HG02798 (cell line): ENCODE measurements at regions not wholly inside any gene's neighbourhood (a gene's known extent, or its start where the extent isn't known, plus 50 kb on each side); places are given as distances from the start of the nearest gene placed in this dataset.

Experiments
- ATAC-seq: cut with Tn5 transposase; IDR thresholded peaks from one replicate; pipeline ENCODE4 v1.9.1; 2021; ENCODE audit warnings: mild to moderate bottlenecking; ENCODE audit not compliant: unreplicated experiment, poor library complexity

DNA sequence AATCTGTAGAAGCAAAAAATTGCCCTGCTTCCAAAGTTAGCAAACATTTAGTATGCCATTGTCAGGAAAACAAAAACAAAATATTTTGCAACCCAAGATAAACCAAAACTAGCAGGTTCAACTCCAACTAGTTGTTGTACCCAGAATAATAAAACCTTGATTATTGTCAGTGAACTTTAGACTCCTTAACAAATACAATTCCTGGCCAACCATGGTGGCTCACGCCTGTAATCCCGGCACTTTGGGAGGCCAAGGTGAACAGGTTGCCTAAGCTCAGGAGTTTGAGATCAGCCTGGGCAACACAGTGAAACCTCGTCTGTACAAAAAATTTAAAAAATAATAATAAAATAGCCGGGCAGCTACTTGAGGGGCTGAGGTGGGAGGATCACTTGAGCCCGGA lies 53.6 kb upstream of the EPCAM start:
- ATAC-seq, result no peak

DNA sequence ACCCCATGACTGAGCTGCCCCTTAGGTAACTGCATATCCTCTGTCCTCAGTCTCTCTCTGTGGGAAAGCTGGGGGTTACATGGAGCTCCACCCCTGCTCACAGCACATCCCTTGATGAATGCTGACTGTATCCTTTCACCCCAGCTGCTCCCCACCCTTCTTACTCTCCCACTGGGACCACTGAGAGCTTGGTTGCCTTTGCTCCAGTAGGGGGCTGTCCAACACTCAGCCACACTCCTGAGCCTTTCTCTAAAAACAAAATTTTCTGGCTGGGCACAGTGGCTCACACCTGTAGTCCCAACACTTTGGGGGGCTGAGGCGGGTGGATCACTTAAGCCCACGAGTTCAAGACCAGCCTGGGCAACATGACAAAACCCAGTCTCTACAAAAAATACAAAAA lies 55.4 kb upstream of the EPCAM start:
- ATAC-seq, result no peak

DNA sequence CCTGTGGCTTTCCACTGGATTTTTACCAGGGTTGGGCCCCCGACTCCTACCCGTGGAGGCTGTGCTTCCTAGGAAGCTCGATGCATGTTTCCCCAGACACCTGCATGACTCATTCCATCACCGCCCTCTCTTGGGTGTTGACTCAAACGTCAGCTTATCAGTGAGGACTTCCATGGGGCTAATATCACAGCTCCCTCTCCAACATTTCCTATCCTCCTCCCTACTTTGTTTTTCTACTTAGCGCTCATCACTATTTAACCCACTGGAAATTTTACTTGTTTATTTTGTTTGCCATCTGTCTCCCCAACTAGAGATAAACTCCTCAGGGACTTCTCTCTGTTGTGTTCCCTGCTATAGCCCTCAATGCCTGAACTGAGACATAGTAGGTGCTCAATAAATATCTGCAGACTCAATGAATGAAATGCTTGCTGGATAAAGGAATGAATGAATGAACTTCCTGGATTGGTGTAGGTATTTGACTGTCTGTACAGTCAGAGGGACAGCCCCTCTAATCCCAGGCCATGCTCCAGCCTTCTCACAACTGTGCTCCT lies 55.9 kb upstream of the EPCAM start:
- no peak for ATAC-seq

DNA sequence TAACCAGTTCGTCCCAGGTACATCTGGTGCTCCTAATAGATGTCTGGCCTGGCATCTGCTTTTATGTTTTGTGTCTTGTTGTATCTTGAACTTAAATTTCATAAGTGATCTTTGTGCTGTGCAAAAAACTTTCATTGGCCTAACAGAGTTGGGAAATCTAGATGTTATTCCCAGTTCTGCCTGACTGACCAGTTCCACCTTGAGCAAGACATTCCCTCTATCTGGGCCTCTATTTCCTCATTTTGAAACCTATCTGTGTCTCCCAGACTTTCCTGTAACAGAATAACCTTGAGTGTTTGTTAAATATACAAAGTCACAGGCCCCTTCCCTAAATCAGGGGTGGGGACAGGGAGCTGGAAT lies 56.6 kb upstream of the EPCAM start:
- no peak for ATAC-seq

DNA sequence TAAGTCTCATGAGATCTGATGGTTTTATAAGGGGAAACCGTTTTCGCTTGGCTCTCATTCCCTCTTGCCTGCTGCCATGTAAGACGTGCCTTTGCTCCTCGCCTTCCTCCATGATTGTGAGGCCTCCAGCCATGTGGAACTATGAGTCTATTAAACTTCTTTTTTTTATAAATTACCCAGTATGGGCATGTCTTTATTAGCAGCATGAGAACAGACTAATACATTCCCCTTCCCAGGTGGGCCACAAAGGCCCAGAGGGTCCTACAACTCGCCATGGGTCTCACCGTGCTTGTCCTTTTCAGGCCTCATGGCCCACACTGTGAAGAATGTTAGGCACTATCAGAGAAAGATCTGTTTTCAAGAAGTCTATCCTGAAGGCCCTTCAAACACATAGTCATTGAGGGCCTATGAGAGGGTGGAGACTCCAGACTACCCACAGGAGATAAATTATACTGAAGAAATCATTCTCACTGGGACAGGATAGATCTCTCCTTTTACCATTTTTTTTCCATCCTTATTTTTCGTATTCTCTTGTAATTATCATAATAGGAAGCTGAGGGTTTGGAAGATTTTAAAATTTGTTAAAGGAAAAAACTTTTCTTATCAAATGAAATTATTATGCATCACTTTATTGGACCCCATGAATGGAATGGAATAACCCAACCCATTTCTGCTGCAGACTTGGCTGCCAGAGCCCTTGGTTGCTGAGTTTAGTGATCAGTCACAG lies 57.2 kb upstream of the EPCAM start:
- ATAC-seq, result no peak

DNA sequence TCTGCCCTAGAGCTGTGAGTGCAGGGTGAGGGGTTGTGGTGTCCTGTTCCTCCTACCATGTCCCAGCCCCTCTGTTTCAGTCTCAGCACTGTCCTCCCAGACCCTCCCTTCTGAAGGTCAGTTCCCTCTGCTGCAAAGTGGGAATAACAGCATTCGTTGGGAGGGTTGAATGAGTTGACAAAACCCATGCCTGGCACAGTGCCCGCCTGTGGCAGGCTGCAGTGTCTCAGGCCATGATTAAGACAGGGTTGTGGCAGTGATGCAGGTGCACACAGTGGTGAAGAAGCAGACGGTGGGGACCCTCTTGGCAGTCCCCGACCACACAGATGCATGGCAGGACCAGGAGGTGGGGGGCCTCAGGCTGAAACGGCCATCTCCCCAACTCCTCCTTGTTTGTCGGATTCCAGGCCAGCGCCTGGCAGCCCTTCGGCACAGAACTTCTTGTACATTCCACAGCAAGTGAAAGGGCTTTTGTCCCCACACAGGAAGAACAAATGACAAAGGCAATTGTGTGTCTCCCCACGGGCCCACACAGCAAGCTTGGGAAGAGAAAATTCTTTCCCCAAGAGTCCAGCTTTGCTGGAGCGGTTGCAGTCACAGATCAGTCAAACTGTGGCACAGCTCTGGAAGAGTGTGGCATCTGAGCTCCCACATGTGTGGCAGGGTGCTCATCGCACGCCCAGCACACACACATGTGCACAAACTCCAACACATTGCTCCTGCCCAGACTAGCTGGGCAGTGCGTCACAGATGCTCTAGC lies 58.1 kb upstream of the EPCAM start:
- ATAC-seq, result peak; percentile 13

DNA sequence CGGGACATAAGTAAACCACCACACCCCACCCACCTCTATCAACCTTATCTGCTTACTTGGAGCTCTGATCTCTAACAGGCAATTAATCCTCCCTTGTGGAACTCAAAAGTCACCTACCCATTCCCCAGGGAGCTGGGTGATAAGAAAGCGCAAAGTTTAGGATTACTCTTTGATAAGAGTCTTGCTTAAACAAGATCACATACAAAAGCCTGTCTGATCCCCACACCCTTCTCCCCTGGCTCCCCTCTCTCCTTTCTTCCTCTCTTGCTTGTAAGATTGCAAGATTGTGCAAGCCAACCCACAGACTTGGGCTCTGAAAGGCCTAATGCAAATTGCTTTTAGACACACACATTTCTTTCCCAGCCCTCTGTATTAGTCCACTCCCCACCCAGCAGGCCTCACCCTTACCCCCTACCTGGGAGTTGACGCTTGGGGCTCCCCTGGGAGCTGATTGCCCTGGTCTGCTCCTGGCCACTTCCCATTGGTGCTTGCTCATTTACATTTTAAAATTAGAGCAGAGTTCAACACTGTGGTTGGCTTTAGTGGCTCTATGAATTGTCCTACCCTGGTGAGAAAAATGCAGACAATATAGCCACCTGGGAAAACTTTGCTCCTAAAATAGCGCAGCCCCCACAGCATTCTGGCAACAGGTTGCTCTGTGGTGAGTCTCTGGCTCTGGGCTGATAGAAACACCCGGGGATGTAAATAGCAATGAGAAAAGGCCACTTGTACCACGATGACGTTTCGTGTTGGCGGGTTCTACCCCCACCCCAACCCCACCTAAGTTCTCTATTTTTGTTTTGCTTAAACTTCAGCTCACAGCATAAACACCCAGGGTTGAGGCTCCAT lies 58.9 kb upstream of the EPCAM start:
- peak; percentile 85 for ATAC-seq

DNA sequence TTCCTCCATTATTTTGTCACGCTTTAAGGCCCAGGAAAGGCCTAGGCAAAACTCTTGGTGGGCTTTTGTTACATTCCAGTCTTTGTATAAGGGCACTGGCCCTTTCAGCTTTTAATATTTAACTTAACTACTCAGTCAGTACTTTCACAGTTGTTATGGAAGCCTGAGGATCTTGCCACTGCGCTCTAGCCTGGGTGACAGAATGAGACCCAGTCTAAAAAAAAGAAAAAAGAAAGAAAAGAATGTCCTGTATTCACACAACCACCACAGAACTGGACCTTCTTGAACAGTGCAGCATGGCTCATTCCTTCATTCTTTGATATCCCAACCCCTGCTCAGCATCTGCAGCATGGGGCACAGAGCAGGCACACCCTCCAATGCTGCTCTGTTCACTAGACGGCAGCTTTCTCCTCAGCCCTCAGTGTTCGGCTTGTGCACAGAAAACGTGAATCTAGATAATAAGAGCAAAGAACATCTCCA lies 59.6 kb upstream of the EPCAM start:
- no peak for ATAC-seq

DNA sequence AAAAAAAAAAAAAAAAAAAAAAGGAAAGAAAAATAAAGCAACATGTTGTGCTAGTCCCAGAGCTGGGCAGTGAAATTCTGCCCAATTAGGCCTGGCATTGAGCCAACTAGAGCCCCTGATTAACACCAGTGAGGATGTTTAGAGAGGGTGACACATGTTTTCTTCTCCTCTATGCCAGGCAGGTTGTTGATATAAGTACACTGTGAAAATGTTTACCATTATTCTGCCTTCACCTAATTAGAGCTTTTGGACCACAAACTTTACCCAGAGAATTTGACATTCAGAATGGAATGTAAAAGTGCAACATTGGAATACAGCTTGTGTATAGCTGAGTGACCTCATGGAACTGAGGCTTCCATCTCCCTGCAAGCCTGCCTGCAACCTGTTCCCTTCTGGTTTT lies 62.0 kb upstream of the EPCAM start:
- ATAC-seq, result no peak

DNA sequence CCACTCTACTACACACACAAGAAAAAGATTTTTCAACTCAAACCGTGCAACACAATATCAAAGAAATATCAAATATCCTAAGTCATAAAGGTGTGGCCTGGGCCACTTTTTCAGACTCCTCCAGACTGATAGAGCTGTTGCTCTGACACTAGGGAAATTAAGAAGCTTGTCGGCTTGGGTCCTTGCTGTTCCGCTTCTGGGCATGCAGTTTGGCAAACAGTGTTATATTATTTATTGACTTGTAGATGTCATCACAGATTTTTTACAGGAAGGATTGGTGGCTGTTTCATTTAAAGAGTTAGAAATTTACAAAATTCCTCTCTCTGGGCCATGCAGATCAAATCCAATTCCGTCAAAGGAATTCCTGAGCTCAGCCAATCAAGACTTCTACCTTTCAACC lies 64.5 kb upstream of the EPCAM start:
- no peak for ATAC-seq

DNA sequence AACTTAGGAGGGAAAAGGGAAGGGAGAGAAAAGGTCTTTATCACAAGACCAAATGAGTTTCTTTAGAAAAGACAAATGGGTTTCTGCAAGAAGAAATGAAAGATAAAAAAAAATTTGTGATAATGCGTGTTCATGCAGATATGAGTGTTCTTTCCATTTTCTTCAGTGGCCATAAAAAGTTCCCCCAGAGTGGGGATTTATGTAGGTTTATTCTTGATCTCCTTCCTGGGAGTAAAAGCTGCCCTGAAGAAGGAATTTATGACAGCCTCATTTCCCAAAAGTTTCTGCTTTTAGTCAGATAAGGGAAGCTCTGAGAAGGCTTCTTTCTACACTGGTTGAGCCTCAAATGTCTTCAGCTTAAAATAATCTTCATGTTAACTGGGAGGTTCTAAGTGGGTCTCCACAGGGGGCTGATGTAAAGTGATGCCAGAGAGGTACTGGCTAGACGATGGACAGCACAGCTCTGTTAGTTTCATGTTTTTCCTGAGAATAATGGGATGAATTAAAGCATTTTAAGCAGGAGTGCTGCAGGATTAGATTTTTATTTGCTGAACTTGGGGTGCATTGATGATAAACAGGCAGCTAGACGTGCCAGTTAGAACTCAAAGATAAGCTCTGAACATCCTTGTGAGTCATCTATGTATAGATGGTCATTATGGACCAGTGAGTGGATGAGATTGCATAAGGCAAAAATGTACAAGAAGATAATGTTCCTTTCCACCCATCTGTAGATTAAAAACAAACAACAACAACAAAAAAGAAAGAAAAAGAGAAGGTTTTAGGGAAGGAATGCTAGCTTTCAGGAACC lies 65.6 kb upstream of the EPCAM start:
- ATAC-seq, result no peak

DNA sequence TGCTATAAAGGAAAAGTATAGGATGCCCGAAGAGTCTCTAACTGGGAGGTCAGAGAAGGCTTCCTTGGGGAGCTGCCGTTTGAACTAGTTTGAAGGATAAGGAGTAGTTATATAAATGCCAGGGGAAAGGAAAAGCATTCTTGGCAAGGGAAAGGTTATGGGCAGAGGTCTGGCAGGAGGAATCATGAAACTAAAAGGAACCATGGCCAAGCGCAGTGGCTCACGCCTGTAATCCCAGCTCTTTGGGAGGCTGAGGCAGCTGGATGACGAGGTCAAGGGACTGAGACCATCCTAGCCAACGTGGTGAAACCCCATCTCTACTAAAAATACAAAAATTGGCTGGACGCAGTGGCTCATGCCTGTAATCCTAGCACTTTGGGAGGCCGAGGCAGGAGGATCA lies 66.8 kb upstream of the EPCAM start:
- ATAC-seq, result no peak

DNA sequence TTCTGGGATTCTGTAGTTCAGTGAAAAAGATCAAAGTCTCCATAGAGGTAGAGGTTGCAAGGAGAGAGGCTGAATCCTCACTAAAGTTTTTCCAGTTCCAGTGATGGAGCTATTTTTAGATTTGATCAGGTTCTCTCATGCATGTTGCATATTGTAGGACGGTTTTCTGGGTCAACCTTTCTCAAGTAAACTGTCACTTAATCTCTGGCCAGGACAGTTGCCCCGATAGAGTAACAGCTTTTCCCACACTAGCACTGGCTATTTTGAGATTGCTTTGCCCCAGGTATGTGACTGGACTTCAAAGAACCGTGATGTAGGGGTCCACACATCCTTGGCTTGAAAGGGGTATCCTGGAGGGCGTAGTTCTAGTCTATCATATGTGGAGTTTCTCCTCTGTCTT lies 67.4 kb upstream of the EPCAM start:
- no peak for ATAC-seq

DNA sequence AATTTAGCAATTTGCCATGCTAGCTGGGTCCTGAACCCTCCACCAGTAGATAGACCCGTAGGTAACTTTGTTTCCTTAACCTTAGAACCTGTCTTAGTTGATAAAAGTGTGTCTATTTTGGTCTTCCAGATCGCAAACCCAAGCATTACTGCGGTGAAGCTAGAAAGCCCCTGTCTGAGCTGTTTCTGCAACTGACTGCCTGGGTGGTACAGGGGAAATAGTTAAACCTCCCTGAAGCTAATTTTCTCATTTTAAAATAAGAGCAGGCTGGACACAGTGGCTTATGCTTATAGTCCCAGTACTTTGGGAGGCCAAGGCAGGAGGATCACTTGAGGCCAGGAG lies 67.9 kb upstream of the EPCAM start:
- ATAC-seq, result peak; percentile 83

DNA sequence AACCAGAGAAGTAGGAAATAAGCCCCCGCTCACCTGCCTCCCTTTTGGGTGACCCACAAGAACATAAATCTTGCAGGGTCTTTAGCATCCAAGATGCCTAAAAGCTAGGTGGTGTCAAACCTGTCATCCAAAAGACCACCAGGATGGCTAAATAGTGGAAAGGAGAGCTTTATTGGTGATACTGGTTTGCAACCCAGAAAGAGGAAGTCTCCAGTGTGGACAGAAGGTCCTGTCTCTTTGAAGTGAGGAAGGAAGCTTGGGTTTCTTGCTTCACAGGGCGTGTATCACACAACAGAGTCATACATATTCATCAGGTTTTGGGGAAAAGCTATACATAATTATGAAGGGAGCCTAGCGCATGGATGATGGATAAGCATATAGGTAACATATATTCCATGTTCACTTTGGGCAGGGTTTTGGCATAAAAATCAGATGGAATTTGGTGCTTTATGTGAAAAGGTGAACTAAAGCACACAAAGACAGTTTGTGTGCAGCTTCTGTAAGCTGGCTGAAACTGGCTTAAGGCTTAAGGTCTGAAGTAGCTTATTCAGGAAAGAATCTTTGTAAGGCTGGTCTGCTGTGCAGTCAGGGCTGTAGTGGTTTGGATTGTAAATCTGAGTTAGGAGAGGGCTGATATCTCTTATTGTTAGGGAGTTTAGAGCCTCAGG lies 68.4 kb upstream of the EPCAM start:
- ATAC-seq, result peak; percentile 72

DNA sequence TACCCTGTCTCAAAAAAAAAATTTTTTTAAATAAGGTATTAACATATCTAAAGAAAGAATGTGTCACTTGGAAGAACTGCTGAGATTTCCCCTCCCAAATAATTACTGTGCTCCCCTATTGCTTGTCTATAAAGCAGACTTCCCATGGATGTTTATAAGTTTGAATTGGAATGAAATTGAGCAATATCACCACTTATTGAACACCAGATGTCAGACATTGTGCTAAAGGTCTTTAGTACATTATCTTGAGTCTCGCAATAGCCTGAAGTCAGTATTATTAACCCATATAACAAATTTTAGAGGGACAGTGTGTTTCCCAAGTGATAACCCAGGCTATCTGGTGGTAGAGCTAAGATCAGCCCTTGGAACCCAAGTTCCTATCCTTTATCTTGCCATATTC lies 69.0 kb upstream of the EPCAM start:
- no peak for ATAC-seq

DNA sequence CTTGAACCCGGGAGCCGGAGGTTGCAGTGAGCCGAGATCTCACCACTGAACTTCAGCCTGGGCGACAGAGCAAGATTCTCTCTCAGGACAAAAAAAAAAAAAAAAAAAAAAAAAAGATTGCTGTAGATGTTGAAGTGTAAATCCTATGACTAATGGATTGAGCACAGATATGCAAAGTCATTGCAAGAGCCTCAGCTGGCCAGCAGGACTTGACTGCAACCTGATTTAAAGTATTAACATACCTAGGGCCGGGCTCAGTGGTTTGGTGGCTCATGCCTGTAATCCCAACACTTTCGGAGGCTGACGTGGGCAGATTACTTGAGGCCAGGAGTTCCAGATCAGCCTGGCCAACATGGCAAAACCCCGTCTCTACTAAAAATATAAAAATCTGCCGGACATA lies 69.6 kb upstream of the EPCAM start:
- ATAC-seq, result no peak

DNA sequence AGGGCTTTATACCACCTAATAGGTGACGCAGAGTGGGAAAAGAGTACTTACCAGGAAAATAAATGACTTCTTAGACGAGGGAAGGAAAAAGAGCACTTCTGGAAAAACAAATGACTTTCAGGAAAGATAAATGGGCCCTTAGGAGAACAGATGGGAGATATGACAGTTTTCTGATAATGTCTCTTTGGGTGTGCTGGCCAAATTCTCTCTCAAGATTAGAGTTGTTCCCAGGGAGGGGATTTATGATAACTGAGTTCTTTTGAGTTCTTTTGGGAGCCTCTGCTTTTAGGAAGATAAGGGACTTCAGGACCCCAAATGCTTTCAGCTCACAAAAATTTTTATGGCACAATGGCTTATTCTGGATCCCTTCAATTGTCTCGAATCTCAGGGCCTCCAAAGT lies 70.3 kb upstream of the EPCAM start:
- ATAC-seq, result no peak

DNA sequence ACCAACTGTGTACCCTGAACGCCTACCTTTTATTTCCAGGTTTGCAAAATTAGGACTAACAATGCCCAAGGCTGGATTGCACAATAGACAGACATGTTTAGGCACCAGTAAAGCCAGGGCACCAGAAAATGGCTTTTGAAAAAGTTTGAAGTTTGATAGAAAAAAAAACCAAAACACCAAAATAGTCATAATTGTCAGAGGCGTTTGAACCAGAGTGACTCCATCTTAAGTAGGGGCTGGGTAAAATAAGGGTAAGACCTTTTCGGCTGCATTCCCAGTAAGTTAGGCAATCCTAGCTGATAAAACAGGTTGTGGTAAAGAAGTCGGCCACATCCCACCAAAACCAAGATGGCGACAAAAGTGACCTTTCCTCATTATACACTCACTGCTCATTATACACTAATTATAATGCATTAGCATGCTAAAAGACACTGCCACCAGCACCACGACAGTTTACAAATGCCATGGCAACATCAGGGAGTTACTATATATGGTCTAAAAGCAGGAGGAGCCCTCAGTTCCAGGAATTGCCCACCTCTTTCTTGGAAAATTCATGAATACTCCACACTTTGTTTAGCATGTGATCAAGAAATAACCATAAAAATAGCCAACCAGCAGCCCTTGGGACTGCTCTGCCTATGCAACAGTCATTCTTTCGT lies 71.2 kb upstream of the EPCAM start:
- ATAC-seq, result no peak
